C4-2B (cell line): ENCODE measurements at regions not wholly inside any gene's neighbourhood (a gene's known extent, or its start where the extent isn't known, plus 50 kb on each side); places are given as distances from the start of the nearest gene placed in this dataset.

Experiments
- H3K27ac ChIP-seq: fragments of 450-650 bp; 2 replicates; pipeline ENCODE4 v1.5.1; 2017
- ZFX ChIP-seq: fragments of 450-650 bp; IDR thresholded peaks from 2 replicates; pipeline ENCODE4 v1.6.1; 2017
- TF ChIP-seq, protein P1 (sequence below): fragments of 450-650 bp; conservative IDR thresholded peaks from 2 replicates; pipeline ENCODE4 v1.5.1; 2017; ENCODE audit warnings: mild to moderate bottlenecking

DNA sequence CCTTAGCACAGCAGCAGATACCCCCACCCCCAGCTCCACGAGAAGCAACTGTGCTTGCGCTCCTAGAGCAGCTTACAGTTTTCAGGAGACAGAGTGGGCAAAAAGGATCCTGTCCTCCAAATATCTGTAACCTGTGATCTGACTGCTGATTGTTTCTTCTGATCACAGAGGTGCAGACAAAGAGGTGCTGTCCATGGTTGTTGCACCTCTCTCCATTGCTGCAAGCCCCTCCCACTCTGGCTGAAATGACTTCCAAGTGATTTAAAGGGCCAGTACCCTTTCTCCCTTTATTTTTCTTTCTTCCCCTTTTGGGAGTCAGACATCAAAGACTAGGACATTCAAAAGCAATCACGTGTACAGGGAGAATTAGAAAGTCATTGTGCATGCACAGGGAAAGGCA lies 205.3 kb upstream of the GEMIN8 start:
- no peak overlapping the region for H3K27ac ChIP-seq
- TF ChIP-seq, protein P1, sequence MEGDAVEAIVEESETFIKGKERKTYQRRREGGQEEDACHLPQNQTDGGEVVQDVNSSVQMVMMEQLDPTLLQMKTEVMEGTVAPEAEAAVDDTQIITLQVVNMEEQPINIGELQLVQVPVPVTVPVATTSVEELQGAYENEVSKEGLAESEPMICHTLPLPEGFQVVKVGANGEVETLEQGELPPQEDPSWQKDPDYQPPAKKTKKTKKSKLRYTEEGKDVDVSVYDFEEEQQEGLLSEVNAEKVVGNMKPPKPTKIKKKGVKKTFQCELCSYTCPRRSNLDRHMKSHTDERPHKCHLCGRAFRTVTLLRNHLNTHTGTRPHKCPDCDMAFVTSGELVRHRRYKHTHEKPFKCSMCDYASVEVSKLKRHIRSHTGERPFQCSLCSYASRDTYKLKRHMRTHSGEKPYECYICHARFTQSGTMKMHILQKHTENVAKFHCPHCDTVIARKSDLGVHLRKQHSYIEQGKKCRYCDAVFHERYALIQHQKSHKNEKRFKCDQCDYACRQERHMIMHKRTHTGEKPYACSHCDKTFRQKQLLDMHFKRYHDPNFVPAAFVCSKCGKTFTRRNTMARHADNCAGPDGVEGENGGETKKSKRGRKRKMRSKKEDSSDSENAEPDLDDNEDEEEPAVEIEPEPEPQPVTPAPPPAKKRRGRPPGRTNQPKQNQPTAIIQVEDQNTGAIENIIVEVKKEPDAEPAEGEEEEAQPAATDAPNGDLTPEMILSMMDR, result no peak
- no peak for TF ChIP-seq ZFX

DNA sequence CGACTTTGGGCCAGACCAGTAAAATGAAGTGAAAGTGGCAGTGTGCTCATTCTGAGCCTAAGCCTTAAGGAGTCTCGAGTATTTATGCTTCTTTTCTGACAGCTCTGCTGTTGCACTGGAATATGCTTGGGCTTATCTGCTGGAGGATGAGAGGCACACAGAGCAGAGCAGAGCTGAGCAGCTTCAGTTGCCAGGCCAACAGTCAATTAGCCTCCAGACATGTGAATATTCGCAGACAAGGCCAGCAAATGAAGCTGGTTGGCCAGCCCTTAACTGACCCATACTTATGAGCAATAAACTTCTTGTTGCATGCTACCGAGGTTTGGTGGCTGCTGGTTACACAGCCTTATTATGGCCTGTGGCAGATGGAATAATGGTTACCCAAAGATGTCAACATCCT lies 203.0 kb upstream of the GEMIN8 start:
- TF ChIP-seq ZFX, result no peak
- TF ChIP-seq, protein P1, result no peak
- H3K27ac ChIP-seq, result no peak overlapping the region

DNA sequence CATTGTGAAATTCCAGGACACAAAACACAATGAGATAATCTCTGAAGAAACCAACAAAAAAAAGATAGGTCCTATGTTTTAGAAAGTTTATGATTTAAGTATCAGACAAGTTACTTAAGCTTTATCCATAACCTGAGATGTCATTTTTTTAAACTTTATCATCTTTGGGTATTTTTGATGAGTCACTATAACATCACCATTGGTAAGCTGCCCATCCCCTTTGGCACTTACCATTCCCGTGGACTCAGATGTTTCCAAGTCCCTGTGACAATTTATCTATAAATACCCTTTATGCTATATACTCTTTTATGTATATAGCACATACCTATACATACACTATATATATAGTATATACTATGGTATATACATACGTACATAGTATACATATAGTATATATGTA lies 198.9 kb upstream of the GEMIN8 start:
- no peak overlapping the region for H3K27ac ChIP-seq
- TF ChIP-seq, protein P1, result no peak
- TF ChIP-seq ZFX, result no peak

DNA sequence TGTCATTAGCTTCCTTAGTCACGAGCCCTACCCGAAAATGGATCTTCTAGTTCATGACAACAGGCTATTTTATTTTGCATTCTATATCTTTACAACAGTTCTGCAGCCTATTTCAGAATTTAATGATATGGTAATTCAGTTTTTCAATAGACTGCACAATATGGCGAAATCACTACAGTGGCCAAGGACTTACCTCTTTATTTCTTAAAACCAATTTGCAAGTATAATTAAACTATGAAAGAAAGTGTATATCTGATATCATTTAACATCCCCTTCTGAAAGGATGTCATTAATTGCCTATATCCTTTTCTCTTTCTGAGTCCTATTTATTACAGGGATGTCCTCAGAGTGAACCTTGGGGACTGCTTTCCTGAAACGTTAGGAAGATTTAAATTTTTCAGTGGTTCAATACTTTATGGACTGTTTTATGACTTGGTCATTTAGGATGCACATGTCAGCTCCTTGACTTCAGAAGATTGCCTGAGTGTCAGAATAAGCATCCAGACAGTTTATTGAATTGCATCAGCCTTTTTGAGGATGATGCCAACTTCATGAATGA lies 190.8 kb upstream of the GEMIN8 start:
- no peak for TF ChIP-seq ZFX
- TF ChIP-seq, protein P1, result no peak
- no peak overlapping the region for H3K27ac ChIP-seq

DNA sequence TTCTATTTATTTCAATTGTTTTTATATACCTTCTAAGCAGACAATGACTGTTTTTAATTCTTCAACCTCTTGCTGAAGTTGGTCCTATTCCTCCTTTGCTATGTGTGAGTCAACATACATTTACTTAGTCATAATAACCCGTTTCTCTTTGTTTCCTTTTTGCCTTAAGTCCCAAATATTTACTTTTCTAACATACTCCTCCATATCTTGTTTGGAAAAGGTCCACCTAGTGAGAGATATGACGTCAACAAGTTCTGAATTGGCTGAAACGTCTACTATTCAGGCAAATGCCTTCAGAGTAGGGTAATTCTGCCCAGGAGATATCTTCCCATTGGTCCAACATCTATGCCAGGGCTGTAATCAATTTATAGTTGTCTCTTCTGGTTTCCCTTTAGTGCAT lies 179.3 kb upstream of the GEMIN8 start:
- no peak overlapping the region for H3K27ac ChIP-seq
- TF ChIP-seq, protein P1, result no peak
- TF ChIP-seq ZFX, result no peak

DNA sequence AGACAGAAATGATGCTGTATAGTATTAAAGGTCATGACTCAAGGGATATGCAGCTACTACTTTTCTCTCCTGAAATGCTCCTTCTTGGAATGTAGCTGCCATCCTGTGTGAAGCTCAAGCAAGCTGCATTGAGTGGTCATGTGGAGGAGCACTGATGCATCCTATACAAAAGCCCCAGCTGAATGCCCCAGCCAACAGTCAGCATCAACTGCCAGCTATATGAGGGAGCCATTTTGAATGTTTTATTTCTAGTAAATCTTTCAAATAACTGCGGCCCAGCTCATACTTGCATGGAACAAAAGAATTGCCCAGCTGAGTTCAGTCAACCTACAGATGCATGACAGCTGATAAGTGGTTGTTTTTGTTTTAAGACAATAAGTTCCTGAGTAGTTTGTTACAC lies 165.0 kb upstream of the GEMIN8 start:
- H3K27ac ChIP-seq, result no peak overlapping the region
- TF ChIP-seq ZFX, result no peak
- TF ChIP-seq, protein P1, result no peak

DNA sequence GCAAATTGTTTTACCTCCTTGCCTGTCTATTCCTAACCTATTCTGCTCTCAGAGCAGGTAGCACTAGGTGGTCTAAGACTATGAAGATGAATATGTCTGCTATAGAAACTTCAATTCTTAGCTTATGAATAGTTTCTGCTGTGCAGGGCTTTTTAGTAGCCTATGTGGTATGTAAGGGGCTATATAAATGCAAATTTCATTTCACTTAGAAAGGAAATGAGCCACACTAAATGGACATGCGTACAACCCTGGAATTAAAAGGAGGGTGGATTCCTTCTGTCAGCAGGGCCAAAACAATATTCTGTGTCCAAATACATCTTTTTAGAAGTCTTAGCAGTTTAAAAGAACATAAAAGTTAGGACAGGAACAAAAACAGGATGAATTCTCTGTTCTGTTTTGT lies 163.9 kb upstream of the GEMIN8 start:
- no peak for TF ChIP-seq ZFX
- TF ChIP-seq, protein P1, result no peak
- no peak overlapping the region for H3K27ac ChIP-seq
